Muscle of back (tissue), 3 donors: ENCODE measurements at regions not wholly inside any gene's neighbourhood (a gene's known extent, or its start where the extent isn't known, plus 50 kb on each side); places are given as distances from the start of the nearest gene placed in this dataset.
A peak's percentile ranks its signal among the peaks of the same experiment; 100 is the strongest.
"Not testable (repeated sequence)": the region's sequence is repeated elsewhere in the genome, so short reads cannot be mapped to it uniquely, and the experiment has no call there.

Experiments used
- DNase-seq, 3 donors: peaks; one replicate each; pipeline versions ENCODE4 v3.0.0 to v3.0.0-alpha.2; 2013

DNA sequence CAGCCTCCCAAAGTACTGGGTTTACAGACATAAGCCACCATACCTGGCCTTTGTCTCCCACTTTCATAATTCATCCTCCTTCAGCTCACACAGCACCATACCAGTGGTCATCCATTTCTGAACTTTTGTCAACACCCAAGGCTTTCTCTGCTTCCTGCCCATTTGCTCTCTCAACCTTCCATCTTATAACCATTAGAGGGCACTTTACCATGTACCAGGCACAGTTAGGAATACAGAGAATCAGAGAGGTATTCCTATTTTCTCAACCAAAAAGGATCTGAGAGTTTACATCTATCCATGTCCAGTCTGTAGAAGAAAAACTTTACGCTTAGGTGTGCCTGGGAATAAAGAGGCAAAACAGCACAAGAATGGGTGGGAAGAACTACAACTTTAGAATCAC lies 397.6 kb downstream of the BUD13 start:
- no peak for DNase-seq

DNA sequence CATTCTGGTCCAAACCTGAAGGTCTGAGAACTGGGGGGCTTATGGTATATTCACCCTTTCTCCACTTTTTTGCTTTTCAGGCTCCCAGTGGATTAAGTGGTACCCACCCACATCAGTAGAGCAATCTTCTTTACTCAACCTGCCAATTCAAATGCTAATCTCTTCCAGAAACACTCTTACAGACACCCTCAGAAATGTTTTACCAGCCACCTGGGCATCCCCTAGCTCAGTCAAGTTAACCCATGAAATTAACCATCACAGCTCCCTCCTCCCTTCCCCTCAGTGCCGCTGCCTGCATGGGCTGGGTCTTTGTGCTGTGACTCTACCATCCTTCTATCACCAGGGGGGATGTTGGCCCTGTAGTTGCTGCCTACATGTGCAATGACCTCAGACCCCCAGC lies 398.7 kb downstream of the BUD13 start:
- no peak for DNase-seq

DNA sequence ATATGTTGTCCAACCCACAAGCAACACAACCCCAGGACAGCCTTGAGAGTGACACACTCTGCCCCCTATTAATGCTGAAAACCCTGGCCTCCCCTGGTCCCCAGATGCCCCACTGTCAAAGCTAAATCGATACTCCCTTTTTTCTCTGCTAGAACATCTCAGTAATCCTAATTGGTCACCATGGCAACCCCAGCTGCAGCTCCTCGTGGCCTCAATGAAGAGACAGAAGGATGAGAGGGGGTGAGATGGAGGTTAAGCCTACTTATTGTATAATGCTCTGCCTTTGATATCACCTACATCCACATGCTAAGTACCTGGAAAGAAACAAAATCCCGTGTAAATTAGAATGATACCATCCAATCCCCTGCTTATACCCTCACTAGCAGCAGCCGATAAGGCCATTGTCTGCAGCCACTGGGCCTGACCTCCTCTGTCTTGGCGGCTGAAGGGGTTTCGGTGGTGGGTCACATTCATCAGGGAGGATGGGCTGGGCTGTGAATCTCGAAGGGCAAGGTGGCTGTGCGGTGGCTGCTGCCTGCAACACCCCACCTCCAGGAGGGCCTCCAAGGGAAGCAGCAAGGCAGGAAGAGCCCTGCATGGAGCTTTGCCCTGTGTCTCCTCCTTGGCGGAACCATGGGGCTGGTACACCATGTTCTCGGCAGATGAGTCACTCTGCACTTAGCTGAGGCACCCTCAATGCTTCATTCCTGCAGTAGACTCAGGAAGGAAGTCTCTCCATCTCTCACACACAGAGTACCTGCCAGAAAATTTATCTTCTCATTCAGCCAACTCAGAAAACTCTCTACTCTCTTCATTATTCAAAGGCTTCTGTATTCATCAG lies 399.5 kb downstream of the BUD13 start:
- no peak for DNase-seq

DNA sequence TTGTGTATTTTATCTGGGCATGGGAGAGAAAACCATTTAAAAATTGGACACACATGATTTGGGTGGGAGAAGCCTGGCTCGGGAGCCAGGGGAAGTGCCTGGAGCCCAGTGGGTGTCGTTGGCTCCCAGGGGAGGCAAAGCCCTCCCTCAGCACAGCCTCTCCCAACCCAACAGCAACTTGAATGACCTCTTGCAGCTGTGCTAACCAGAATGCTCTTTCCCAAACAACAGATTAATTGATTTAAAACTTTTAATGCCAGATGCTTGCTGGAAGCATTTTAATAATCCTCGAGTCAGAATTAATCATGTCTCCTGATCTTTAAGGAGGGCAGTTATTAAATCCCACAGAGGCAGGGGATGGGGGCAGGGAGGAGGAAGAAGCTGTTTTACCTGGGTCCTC lies 401.6 kb downstream of the BUD13 start:
- no peak for DNase-seq

- DNase-seq = no peak
These were observed 404.0 kb downstream of the BUD13 start for GRCh38 chr11:116368784-116369183.

DNA sequence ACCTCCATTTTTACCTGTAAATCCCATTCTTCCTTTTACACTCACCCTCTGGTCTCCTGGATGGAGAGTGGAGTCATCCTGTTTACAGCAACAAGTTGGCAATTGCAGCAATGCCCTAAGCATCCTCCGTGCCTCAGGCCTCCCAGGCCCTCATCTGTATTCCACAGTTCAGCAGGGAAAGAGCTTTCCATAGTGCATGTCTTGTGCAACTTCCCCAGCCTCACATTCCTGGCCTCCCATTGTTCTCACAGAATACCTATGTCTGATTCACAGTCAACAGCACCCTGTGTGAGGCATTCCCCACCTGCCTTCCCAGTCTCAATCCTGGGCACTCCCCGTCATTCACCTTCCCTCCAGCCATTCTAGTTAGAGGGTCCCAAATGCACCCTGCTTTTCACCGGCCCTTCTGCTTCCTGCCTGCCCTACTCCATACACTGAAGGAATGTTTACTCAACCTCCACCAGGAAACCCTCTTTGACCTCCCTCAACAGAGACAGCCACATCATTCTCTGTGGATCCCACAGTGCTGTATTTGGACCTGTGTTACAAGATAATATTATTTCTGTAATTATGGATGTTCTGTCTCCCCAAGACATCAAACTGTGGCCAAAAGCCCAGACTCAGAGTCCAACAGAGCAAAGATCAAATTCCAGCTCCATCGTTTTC lies 405.7 kb downstream of the BUD13 start:
- no peak for DNase-seq

- no peak for DNase-seq
These were observed 406.3 kb downstream of the BUD13 start for GRCh38 chr11:116366451-116366850.

GRCh38 chr11:116364925-116365324 lies 407.9 kb downstream of the BUD13 start:
- DNase-seq = not testable (repeated sequence)

GRCh38 chr11:116364348-116364747 lies 408.4 kb downstream of the BUD13 start:
- DNase-seq = no peak

- no peak for DNase-seq
These were observed 412.4 kb downstream of the BUD13 start for GRCh38 chr11:116360221-116360941.

- peak; percentile 7 to 57 (median 17) for DNase-seq
These were observed 414.8 kb downstream of the BUD13 start for GRCh38 chr11:116357784-116358544.

- no peak for DNase-seq
These were observed 416.3 kb downstream of the BUD13 start for GRCh38 chr11:116356451-116356850.

DNA sequence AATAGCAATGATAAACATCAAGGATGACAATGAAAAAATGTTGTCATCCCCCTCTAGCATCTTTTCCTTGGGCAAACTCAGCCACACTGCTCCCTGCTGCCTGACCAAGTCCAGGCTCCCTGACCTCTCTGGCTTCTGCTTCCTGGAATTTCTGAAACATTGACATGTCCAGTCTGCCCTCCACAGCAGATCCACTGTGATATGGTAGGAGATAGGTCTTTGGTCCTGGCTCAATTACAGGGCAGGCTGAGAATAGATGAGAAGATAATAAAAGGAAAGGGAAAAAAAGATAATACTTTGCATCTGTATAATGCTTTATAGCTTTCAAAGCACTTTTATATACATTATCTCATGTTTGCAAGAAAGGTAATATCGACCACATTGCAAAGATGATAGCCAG lies 417.7 kb downstream of the BUD13 start:
- DNase-seq = no peak

GRCh38 chr11:116353589-116353988 lies 419.2 kb downstream of the BUD13 start:
- no peak for DNase-seq

GRCh38 chr11:116352881-116353280 lies 419.9 kb downstream of the BUD13 start:
- no peak for DNase-seq

GRCh38 chr11:116348226-116348625 lies 424.6 kb downstream of the BUD13 start:
- peak in 1 of 3 donors; percentile 14 for DNase-seq

DNA sequence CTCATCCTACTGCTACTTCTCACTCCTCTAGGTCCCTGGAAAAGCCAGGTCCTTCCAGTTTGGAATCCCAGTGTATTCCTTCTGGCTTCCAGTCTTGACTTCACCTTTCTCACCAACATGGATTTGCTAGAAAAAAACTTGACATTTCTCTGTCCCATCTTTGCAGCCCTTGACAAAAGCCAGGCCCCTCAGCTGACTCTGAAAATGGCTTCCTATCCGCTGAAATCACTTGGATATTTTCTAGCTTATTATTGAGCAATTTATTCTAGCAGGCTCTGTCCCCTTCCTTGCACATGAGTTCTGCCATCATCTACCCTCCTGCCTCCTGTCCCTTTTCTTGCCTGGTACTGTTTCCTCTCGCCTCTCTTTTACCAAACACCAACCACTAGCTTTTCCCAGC lies 427.2 kb downstream of the BUD13 start:
- no peak for DNase-seq

- no peak for DNase-seq
These were observed 428.2 kb downstream of the BUD13 start for GRCh38 chr11:116344601-116345000.

GRCh38 chr11:116343270-116343669 lies 429.5 kb downstream of the BUD13 start:
- no peak for DNase-seq

GRCh38 chr11:116342148-116342547 lies 430.6 kb downstream of the BUD13 start:
- no peak for DNase-seq

DNA sequence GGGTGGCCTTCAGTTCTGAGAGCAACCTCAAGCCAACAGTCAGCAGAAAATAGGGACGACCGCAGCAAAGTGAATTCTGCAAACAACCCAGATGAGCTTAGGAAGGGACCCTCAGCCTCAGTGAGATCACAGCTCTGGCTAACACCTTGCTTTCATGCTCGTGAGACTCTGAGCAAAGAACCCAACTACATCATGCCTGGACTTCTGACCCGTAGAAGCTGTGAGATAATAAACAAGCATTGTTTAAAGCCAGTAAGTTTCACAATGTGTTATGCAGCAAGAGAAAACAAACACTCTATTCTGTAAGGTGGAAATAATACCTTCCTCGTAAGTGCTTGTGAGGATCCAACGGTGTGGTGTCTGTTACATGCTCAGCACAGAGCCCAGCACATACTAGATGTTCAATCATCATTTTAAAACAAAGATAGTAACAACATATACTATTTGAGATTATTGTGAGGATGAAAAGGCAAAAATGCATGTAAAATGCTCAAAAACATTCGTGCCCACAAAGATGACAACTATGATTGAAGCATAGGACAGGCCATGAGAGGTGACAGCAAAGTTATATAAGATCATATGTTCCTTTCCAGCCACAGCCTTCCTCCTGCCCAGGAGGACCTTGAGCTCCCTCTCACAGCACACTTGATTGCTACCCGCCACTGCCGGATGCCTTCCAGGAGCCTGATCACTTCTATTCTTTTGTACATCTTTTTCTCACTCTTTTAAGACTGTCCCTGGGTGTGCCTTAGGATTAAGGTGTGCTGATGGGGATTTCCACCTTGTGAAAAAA lies 433.3 kb downstream of the BUD13 start:
- no peak for DNase-seq
